Neuron (in vitro differentiated cells): ENCODE measurements at regions not wholly inside any gene's neighbourhood (a gene's known extent, or its start where the extent isn't known, plus 50 kb on each side); places are given as distances from the start of the nearest gene placed in this dataset.

ENCODE experiments used
- H2AFZ ChIP-seq: one replicate; pipeline ENCODE4 v1.6.1; 2013; ENCODE audit warnings: low read depth, mild to moderate bottlenecking, inconsistent platforms, low read length, moderate library complexity
- H3K27me3 ChIP-seq: one replicate; pipeline ENCODE4 v1.6.1; 2013; ENCODE audit warnings: low read length; ENCODE audit not compliant: insufficient read depth
- H3K36me3 ChIP-seq: one replicate; pipeline ENCODE4 v1.6.1; 2013; ENCODE audit warnings: low read length; ENCODE audit not compliant: insufficient read depth
- H3K4me1 ChIP-seq: one replicate; pipeline ENCODE4 v1.6.1; 2013; ENCODE audit warnings: low read length; ENCODE audit not compliant: insufficient read depth
- H3K4me3 ChIP-seq: 2 replicates; pipeline ENCODE4 v1.5.1; 2013; ENCODE audit warnings: mild to moderate bottlenecking, low read length, moderate library complexity
- H3K9me3 ChIP-seq: one replicate; pipeline ENCODE4 v1.6.1; 2013; ENCODE audit warnings: low read length

DNA sequence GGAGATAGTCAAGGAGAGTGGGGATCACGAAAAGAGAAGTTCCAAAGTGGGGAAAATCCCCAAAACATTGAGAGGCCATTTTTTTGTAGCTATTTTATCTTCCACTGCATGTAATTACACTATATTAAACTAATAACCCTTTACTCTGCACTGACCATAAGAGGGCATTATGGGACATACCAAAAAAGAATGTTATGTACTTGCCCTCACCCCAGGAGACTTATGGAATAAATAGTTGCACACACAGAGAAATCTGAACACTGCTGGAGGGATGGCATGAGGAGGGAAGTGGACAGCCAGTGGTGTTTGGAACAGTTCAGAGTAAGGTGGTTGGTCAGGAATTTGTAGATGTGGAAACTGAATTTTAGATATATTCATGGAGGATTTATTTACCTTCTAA is 422.9 kb downstream of the SNAPC1 start:
- no peaks in the 10 kb centered on the region for H3K4me1 ChIP-seq
- H3K27me3 ChIP-seq: peaks cover 3% of the 10 kb centered on the region
- H3K36me3 ChIP-seq: no peaks in the 10 kb centered on the region
- H3K9me3 ChIP-seq: no peaks in the 10 kb centered on the region
- H2AFZ ChIP-seq: no peak overlapping the region
- H3K4me3 ChIP-seq: no peak overlapping the region

DNA sequence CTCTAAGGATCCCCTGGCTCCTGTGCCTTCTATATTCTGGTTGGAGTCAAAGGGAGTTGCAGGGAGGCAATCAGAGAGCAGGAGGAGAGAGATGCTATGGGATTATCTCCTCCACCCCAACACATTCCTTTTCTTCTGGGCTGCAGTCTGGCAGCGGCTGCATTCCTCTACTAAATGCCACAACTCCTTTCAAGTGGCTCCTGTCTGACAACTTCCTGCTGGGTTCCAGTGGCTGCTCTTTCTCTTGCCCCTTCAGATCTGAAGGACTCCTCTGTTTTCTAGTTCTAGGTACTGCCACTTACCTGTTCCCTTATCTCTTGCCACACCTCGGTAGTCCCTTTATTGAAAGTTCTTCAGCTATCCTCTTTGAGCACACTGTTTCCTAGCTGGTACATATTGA is 425.0 kb downstream of the SNAPC1 start:
- H3K9me3 ChIP-seq: no peaks in the 10 kb centered on the region
- H3K27me3 ChIP-seq: peaks cover 3% of the 10 kb centered on the region
- H3K36me3 ChIP-seq: no peaks in the 10 kb centered on the region
- H2AFZ ChIP-seq: no peak overlapping the region
- H3K4me3 ChIP-seq: no peak overlapping the region
- no peaks in the 10 kb centered on the region for H3K4me1 ChIP-seq

DNA sequence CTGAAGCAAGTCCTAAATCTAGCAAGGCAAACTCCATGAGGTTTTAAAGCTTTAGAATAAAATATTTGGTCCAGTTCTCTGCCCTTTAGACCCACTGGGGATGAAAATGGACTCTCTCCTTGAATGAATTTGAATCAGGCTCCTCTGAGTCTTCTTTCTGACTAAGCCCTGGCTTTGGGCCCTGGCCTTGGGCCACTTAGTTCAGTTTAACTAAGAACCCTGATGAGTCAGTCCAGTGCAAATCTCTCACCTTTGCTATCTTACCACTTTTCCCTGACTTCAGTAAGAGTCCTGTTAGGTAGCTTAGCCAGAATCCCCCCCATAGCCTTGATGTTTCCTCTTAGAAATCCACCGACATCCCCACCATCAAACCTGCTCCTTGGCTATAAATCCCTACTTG is 427.5 kb downstream of the SNAPC1 start:
- Histone ChIP-seq H3K36me3 (no peaks in the 10 kb centered on the region), H3K27me3 (peaks cover 3% of the 10 kb centered on the region), H3K4me3 (no peak overlapping the region)

DNA sequence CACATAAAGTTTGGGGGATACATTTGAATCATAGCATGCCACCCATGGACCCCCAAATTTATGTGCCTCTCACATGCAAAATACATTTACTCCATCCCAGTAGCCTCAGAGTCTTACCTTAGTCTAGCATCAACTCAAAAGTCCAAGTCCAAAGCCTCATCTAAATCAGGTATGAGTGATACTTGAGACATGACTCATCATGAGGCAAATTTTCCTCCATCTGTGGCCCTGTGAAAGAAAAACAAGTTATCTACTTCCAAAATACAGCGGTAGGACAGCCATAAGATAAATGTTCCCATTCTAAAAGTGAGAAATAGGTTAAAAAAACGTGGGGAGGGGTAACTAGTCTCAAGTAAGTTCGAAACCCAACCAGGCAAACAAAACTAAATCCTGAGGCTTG is 444.2 kb downstream of the SNAPC1 start:
- Histone ChIP-seq H3K9me3 (no peaks in the 10 kb centered on the region), H3K4me1 (no peaks in the 10 kb centered on the region), H3K36me3 (no peaks in the 10 kb centered on the region), H3K27me3 (no peaks in the 10 kb centered on the region), H2AFZ (no peak overlapping the region), H3K4me3 (no peak overlapping the region)

More for the DNA sequence above, 427.5 kb downstream of the SNAPC1 start:
- no peaks in the 10 kb centered on the region for H3K4me1 ChIP-seq
- H3K9me3 ChIP-seq: no peaks in the 10 kb centered on the region
- no peak overlapping the region for H2AFZ ChIP-seq

DNA sequence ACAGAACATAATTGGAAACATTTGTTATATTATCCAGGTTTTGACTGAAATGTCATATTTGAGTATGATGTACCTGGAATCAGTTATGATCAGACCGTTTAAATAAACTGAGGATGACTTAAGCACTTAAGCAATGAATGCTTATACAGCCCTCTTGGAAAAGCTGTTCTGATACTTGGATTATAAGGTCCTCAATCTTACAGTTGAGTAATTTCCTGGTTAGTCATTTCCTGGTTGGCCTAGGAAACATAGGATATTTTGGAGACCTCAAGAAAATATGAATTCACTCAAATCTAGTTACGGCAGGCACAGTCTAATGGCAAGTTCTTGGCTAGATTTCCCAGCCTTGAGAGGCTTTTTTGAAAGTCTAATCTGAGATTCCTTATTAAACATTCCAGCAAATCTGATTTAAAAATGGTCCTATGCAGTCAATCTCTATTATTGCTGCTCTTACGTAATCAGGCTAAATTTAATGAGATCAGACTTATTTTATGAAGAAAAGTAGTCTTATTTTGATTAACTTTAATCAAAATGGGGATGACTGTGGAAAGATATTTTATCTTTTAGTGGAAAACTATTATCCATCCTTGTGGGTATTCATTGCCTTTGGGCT is 447.2 kb downstream of the SNAPC1 start:
- Histone ChIP-seq H3K4me3 (no peak overlapping the region), H2AFZ (no peak overlapping the region), H3K4me1 (no peaks in the 10 kb centered on the region), H3K9me3 (no peaks in the 10 kb centered on the region), H3K27me3 (no peaks in the 10 kb centered on the region), H3K36me3 (no peaks in the 10 kb centered on the region)

DNA sequence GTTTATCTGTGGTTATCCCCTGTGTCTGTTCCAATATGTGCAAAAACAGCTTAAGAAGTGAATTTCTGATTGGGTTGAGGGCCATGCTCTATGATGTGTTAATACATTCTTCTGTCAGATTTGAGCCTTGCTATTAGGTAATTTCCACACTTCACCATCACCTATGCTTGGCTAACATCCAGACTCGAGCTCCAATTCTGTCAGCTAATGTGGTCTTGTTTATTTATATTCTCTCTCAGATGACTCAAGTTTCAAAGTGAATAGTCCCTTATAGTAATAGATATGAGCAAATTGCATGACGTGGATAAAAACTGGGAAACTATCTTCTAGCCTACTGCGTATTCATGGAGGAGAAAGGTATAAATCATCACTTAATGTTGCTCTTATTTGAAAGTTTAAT is 451.3 kb downstream of the SNAPC1 start:
- Histone ChIP-seq H3K4me3 (no peak overlapping the region), H3K36me3 (no peaks in the 10 kb centered on the region), H3K9me3 (no peaks in the 10 kb centered on the region), H2AFZ (no peak overlapping the region), H3K27me3 (no peaks in the 10 kb centered on the region), H3K4me1 (no peaks in the 10 kb centered on the region)

DNA sequence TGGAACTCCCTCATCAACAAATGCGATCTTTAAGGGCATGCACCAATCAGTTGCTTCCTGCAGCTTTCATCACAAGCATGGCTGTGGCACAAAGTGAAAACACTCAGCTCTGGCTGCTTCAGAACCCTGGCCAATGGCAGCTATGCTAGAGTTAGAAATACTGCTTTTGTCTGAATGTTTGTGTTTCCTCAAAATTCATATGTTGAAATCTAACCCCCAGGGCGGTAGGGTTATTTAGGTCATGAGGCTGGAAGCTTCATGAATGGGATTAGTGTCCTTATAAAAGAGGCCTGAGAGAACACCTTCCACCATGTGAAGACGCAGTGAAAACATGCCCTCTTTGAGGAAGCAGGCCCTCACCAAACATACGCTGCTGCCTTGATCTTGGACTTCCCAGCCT is 453.9 kb downstream of the SNAPC1 start:
- Histone ChIP-seq H3K4me1 (no peaks in the 10 kb centered on the region), H3K9me3 (no peaks in the 10 kb centered on the region), H2AFZ (no peak overlapping the region), H3K4me3 (no peak overlapping the region), H3K36me3 (no peaks in the 10 kb centered on the region), H3K27me3 (no peaks in the 10 kb centered on the region)

DNA sequence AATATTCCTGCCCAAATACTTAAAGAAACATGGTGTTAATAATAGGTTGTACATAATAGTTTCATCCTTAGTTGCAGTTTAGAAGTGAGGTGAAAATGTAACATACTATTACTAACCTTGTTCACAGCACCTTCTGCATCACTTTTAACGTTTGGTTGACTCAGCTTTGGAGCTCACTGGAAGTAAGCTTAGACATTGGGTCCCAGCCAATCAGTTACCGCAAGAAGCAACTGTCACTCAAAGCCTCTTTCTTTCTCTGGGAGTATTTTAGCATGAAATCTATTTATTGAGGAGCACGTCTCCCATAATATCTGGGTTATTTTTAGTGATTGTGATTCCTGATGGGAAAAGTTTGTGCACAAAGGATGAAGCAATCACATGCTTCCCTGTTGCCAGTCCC is 472.6 kb downstream of the SNAPC1 start:
- H3K4me1 ChIP-seq: no peaks in the 10 kb centered on the region
- no peaks in the 10 kb centered on the region for H3K9me3 ChIP-seq
- no peaks in the 10 kb centered on the region for H3K36me3 ChIP-seq
- H3K4me3 ChIP-seq: no peak overlapping the region
- H3K27me3 ChIP-seq: no peaks in the 10 kb centered on the region
- H2AFZ ChIP-seq: no peak overlapping the region

DNA sequence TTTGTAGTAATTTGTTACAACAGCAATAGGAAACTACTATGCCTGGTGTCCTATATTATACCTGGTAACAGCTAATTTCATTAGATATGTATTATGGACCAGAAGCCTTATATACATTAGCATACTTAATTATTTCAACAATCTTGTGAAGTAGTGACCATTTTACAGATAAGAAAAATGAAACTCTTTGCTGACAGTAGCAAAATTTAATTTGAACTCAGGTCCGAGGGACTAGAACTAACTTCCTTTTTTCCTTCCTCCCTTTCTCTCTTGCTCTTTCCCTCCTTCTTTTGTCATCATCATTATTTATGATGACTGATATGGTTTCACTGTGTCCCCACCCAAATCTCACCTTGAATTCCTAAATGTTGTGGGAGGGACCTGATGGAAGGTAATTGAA is 482.0 kb downstream of the SNAPC1 start:
- H3K4me1 ChIP-seq: no peaks in the 10 kb centered on the region
- no peak overlapping the region for H3K4me3 ChIP-seq
- H3K36me3 ChIP-seq: no peaks in the 10 kb centered on the region
- H3K27me3 ChIP-seq: no peaks in the 10 kb centered on the region
- no peak overlapping the region for H2AFZ ChIP-seq
- no peaks in the 10 kb centered on the region for H3K9me3 ChIP-seq

DNA sequence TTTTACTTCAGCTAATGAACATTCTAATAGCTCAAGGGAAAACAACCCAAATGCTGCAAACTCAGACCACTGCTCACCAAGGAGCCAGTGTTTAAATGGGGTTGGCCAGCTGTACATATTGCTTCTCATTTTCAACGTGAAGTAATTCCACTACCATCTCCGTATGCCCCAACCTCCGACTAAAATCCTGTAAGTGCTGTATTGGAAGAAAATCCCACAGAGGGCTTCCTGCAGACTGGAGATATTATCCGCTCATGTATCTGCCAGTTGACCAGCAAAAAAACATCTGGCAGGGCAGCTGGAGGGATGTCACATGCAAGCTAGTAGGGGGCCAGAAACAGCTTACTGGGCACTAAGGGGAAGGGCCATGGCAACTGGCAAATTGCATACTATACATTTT is 485.0 kb downstream of the SNAPC1 start:
- Histone ChIP-seq H3K9me3 (no peaks in the 10 kb centered on the region), H3K27me3 (no peaks in the 10 kb centered on the region), H3K36me3 (no peaks in the 10 kb centered on the region), H2AFZ (no peak overlapping the region), H3K4me3 (no peak overlapping the region), H3K4me1 (no peaks in the 10 kb centered on the region)

DNA sequence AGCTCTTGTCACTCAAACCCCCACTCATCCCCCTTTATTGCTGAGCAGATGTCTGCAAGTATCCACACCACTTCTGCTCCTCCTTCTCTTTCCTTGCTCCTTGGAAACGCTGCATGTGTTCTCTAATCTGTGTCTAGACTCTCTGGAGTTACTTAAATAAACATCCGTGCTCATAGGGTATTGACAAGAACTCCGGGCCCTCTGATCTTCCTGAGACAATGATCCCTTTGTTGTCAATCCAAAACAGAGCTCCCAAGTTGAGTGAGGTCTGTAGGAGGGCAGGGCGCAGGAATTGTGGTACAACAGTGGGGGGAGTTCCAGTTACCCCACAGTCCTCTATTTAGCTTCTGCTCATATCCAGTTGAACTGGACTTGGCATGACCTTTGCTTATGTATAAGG is 489.0 kb downstream of the SNAPC1 start:
- Histone ChIP-seq H3K4me1 (no peaks in the 10 kb centered on the region), H3K27me3 (no peaks in the 10 kb centered on the region), H3K9me3 (no peaks in the 10 kb centered on the region), H3K36me3 (no peaks in the 10 kb centered on the region), H2AFZ (no peak overlapping the region), H3K4me3 (no peak overlapping the region)

DNA sequence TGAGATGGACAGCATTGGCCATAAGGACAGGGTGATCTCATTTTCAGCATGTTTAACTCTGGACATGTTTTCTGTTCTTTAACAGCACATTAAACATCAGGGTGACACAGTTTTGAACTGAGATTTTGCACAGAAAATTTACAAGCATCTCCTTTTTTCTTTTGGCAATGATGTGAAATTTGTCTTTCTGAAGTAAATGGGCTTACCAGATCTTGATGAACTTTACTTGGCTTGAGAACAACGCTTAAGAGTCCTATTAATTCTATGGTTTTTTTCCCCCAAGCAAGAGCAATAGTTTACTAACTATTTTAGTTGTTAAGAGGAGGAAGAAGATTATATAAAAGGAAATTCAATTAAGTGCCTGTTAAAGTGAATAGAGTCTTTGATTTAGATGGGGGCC is 491.0 kb downstream of the SNAPC1 start:
- H2AFZ ChIP-seq: no peak overlapping the region
- H3K27me3 ChIP-seq: no peaks in the 10 kb centered on the region
- no peaks in the 10 kb centered on the region for H3K9me3 ChIP-seq
- no peaks in the 10 kb centered on the region for H3K4me1 ChIP-seq
- no peaks in the 10 kb centered on the region for H3K36me3 ChIP-seq
- H3K4me3 ChIP-seq: no peak overlapping the region

DNA sequence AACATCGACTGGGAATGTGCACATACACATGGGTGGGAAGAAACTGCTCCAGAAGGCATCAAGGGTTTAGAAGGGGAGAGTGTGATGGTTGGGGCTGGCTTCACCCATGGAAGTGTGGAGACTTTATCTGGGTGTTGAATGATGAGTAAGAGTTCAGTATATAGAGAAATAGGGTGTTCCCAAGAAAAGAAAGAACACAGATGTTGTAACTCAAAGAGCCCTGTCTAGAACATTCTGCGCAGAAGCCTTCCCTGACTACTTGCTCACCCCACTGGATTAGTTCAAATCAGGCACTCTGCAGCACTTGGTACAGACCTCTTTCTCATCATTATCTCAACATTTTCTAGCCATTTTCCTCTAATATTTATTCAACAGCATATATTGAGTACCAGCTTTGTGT is 491.7 kb downstream of the SNAPC1 start:
- H2AFZ ChIP-seq: no peak overlapping the region
- H3K36me3 ChIP-seq: no peaks in the 10 kb centered on the region
- no peaks in the 10 kb centered on the region for H3K9me3 ChIP-seq
- no peaks in the 10 kb centered on the region for H3K27me3 ChIP-seq
- H3K4me3 ChIP-seq: no peak overlapping the region
- H3K4me1 ChIP-seq: no peaks in the 10 kb centered on the region

DNA sequence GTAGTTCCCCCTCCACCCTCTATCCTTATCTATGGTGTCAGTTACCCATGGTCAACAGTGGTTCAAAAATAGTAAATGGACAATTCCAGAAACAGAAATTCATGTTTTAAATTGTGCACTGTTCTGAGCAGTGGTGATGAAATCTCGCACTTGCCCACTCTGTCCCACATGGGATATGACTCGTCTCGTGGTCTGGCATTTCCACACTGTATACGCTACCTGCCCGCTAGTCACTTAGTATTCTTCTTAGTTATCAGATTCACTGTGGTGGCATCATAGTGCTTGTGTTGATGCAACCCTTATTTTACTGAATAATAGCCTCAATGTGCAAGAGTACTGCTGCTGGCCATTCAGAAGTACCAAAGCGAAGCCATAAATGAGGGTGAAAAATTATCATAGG is 507.0 kb downstream of the SNAPC1 start:
- Histone ChIP-seq H2AFZ (no peak overlapping the region), H3K9me3 (no peaks in the 10 kb centered on the region), H3K36me3 (no peaks in the 10 kb centered on the region), H3K4me1 (no peaks in the 10 kb centered on the region), H3K27me3 (no peaks in the 10 kb centered on the region), H3K4me3 (no peak overlapping the region)
